Liver (tissue), 3 donors: ENCODE measurements at regions not wholly inside any gene's neighbourhood (a gene's known extent, or its start where the extent isn't known, plus 50 kb on each side); places are given as distances from the start of the nearest gene placed in this dataset.

Source experiments
- ATF3 ChIP-seq: IDR thresholded peaks from 2 replicates; pipeline ENCODE4 v1.6.1; 2016; ENCODE audit warnings: antibody characterized with exemption
- CTCF ChIP-seq: fragments of 150-350 bp; IDR thresholded peaks from 2 replicates; pipeline ENCODE4 v1.5.1; 2017; ENCODE audit warnings: improper control_type of control experiment, low read depth, low read length; ENCODE audit not compliant: missing input control
- EGR1 ChIP-seq, 2 donors: IDR thresholded peaks; 2 replicates each; pipeline ENCODE4 v1.6.1; 2016 to 2018; ENCODE audit warnings: antibody characterized with exemption in 2 of 2, low read depth in 2 of 2
- FOXA1 ChIP-seq: IDR thresholded peaks from 2 replicates; pipeline ENCODE4 v1.6.1; 2016; ENCODE audit warnings: antibody characterized with exemption
- HNF4A ChIP-seq, 2 donors: conservative IDR thresholded peaks; 2 replicates each; pipeline ENCODE4 v1.6.1; 2016; ENCODE audit warnings: antibody characterized with exemption in 2 of 2, mild to moderate bottlenecking in 2 of 2
- MAX ChIP-seq: IDR thresholded peaks from 2 replicates; pipeline ENCODE4 v1.6.1; 2016; ENCODE audit warnings: antibody characterized with exemption
- NR2F2 ChIP-seq: IDR thresholded peaks from 2 replicates; pipeline ENCODE4 v1.6.1; 2016; ENCODE audit warnings: antibody characterized with exemption
- RAD21 ChIP-seq, 2 donors: IDR thresholded peaks; 2 replicates each; pipeline ENCODE4 v1.6.1; 2016; ENCODE audit warnings: antibody characterized with exemption in 2 of 2, mild to moderate bottlenecking in 2 of 2
- REST ChIP-seq: IDR thresholded peaks from 2 replicates; pipeline ENCODE4 v1.6.1; 2016; ENCODE audit warnings: antibody characterized with exemption, mild to moderate bottlenecking
- SP1 ChIP-seq: IDR thresholded peaks from 2 replicates; pipeline ENCODE4 v1.6.1; 2018; ENCODE audit warnings: antibody characterized with exemption, mild to moderate bottlenecking
- TAF1 ChIP-seq: conservative IDR thresholded peaks from 2 replicates; pipeline ENCODE4 v1.6.1; 2016; ENCODE audit warnings: antibody characterized with exemption, mild to moderate bottlenecking
- YY1 ChIP-seq: IDR thresholded peaks from 2 replicates; pipeline ENCODE4 v1.6.1; 2016; ENCODE audit warnings: antibody characterized with exemption, mild to moderate bottlenecking
- ZBTB33 ChIP-seq: IDR thresholded peaks from 2 replicates; pipeline ENCODE4 v1.6.1; 2016; ENCODE audit warnings: antibody characterized with exemption
- donor health status: healthy.
- donor health status: healthy.

GRCh38 chr6:40932366-40932765 lies 106.7 kb downstream of the UNC5CL start:
- TF ChIP-seq CTCF (no peak), FOXA1 (no peak), MAX (no peak), RAD21 (IDR thresholded peaks at IDR 0.05) (no peak), EGR1 (IDR thresholded peaks at IDR 0.05; ENCODE audit: low read depth in 2 of 2) (no peak), TAF1 (no peak), ATF3 (no peak), ZBTB33 (no peak), YY1 (no peak), REST (no peak), NR2F2 (no peak), HNF4A (conservative IDR thresholded peaks at IDR 0.05) (no peak), SP1 (no peak)
